Bronchial epithelial cell (primary cell): ENCODE measurements at regions not wholly inside any gene's neighbourhood (a gene's known extent, or its start where the extent isn't known, plus 50 kb on each side); places are given as distances from the start of the nearest gene placed in this dataset.

ENCODE experiments used
- DNase-seq: peaks from one replicate; pipeline ENCODE4 v3.0.0-alpha.2; 2010; ENCODE audit warnings: low read depth
- FAIRE-seq: peaks from 2 replicates; lab custom pipeline; 2011; peaks lifted over from hg19 to GRCh38; lab: Jason Lieb, UNC
- H3K27me3 ChIP-seq: 2 replicates; pipeline ENCODE4 v1.5.1; 2011; ENCODE audit warnings: low read length; ENCODE audit not compliant: control insufficient read depth, insufficient read depth
- H3K36me3 ChIP-seq: 2 replicates; pipeline ENCODE4 v1.5.1; 2011; ENCODE audit warnings: low read length; ENCODE audit not compliant: control insufficient read depth, insufficient read depth
- H3K4me3 ChIP-seq: 2 replicates; pipeline ENCODE4 v1.5.1; 2011; ENCODE audit warnings: mild to moderate bottlenecking, low read depth, low read length, control low read depth
- TF ChIP-seq, protein P1 (sequence below): IDR thresholded peaks from 2 replicates; pipeline ENCODE4 v1.5.1; 2011; ENCODE audit warnings: mild to moderate bottlenecking, moderate library complexity, low read length, control low read depth, inconsistent platforms; ENCODE audit not compliant: insufficient read depth, severe bottlenecking

DNA sequence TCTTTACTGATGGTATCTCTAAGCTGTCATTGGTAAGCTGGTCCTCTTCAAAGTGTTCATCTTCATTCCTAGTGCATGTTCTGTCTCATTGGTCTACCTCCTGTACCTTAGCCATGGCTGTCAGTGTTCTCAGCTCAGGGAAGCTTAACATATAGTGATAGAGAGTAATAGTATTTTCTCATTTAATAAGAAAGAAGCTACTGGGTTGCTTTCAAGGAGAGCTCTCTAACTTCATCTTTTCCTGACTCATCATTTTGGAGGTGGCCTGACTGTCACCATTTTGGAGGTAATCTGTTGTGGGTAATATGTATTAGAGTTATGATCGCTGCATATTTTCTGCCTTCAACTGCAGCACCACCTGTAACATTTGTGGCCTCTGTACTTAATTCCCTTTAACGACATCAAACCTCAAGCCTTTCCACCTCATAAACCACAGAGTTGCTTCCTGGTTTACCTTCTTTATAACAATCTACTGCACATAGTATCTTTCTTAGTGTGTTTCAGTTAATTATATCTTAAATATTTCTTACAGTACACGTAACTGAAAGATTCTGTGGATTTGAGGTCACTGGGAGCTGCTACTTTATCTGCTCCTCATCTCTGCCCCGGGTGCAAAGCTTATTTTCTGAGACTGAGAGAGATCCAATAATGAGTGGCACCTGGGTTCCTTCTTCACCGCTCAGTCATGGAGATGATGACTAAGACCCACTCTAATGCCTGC, 474.0 kb upstream of the TECRL start:
- H3K4me3 ChIP-seq: no peak overlapping the region

DNA sequence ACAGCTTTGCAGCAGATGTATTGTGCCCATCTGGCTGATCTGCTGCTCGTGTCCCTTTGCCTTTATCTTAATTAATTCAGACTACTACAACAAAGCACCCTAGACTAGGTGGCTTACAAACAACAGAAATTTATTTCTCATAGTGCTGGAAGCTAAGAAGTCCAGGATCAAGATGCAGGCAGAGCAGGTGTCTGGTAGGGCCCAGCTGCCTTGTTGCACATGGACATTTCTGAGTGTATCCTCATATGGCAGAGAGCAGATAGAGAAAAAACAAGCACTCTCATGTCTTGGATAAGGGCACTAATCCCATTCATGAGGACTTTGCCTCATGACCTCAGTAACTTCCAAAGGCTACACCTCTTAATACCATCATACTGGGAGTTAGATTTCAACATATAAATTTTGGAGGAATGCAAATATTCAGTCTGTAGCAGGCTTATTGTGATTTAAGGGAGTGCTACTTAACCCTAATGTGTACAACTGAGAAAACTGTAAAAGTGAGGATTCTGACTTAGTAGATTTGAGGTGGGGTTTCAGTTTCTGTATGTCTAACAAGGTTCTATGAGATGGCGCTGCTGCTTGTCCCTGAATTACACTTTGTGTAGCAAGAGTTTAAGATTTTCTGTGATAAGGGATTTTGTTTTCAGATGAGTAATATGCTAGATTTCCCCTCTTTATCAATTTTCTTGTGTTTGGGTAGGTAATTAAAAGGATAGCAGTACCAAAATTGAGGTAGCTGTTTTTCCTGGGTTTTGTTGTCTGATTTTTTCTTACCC, 473.2 kb upstream of the TECRL start:
- no peaks in the 10 kb centered on the region for H3K27me3 ChIP-seq
- TF ChIP-seq, protein P1, sequence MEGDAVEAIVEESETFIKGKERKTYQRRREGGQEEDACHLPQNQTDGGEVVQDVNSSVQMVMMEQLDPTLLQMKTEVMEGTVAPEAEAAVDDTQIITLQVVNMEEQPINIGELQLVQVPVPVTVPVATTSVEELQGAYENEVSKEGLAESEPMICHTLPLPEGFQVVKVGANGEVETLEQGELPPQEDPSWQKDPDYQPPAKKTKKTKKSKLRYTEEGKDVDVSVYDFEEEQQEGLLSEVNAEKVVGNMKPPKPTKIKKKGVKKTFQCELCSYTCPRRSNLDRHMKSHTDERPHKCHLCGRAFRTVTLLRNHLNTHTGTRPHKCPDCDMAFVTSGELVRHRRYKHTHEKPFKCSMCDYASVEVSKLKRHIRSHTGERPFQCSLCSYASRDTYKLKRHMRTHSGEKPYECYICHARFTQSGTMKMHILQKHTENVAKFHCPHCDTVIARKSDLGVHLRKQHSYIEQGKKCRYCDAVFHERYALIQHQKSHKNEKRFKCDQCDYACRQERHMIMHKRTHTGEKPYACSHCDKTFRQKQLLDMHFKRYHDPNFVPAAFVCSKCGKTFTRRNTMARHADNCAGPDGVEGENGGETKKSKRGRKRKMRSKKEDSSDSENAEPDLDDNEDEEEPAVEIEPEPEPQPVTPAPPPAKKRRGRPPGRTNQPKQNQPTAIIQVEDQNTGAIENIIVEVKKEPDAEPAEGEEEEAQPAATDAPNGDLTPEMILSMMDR: no peak
- FAIRE-seq: no peak
- no peaks in the 10 kb centered on the region for H3K36me3 ChIP-seq
- no peak for DNase-seq
- no peak overlapping the region for H3K4me3 ChIP-seq

More for the DNA sequence above, 474.0 kb upstream of the TECRL start:
- TF ChIP-seq, protein P1: no peak
- no peak for DNase-seq
- Histone ChIP-seq H3K27me3 (no peaks in the 10 kb centered on the region), H3K36me3 (no peaks in the 10 kb centered on the region)
- FAIRE-seq: no peak

DNA sequence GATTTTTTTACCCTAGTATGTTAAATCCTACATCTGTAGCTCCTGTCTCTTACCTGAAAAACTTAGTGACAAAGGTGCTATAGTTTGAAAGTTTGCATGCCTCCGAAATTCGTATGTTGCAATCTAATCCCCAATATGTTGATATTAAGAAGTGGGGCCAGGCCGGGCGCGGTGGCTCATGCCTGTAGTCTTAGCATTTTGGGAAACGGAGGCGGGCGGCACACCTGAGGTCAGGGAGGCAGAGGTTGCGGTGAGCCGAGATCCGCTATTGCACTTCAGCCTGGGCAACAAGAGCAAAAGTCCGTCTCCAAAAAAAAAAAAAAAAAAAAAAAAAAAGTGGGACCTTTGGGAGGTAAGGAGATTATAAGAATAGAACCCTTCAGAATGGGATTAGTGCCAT, 471.3 kb upstream of the TECRL start:
- TF ChIP-seq, protein P1: no peak
- no peaks in the 10 kb centered on the region for H3K27me3 ChIP-seq
- no peaks in the 10 kb centered on the region for H3K36me3 ChIP-seq
- FAIRE-seq (no peak), DNase-seq (no peak)
- H3K4me3 ChIP-seq: no peak overlapping the region

DNA sequence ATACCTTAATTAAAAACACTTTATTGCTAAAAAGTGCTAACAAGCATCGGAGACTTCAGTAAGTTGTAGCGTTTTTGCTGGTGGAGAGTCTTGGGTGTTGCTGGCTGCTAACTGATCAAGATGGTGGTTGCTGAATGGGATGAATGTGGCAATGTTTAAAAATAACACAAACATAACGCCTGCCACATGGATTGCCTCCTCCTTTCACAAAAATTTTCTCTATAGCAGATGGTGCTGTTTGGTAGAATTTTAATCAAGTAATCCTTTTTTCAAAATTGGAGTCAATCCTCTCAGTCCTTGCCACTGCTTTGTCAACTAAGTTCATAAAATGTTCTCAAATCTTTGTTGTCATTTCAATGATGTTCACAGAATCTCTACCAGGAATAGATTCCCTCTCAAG, 466.8 kb upstream of the TECRL start:
- H3K36me3 ChIP-seq: no peaks in the 10 kb centered on the region
- FAIRE-seq (no peak), DNase-seq (no peak)
- no peak overlapping the region for H3K4me3 ChIP-seq
- TF ChIP-seq, protein P1: no peak
- no peaks in the 10 kb centered on the region for H3K27me3 ChIP-seq

DNA sequence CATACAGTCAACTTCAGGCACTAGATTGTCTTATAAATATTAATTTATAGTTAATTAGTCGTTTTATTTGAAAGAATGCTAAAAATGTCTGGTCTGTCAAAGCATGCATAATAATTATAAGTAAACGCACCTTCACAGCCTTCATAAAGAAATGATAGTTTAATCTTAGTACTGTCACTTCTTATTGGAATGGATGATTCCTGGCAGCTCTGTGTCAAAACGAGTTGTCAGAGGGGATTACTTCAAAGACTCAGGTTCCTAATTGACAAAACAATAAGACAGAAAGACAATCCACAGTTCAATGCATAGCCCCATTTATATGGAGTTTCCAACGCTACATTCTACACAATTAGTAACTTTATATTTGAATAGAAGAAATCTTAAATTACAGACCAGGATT, 461.3 kb upstream of the TECRL start:
- TF ChIP-seq, protein P1: no peak

More for the DNA sequence above, 461.3 kb upstream of the TECRL start:
- DNase-seq (no peak), FAIRE-seq (no peak)
- no peaks in the 10 kb centered on the region for H3K27me3 ChIP-seq
- H3K4me3 ChIP-seq: no peak overlapping the region
- no peaks in the 10 kb centered on the region for H3K36me3 ChIP-seq
